ENCODE measurements at regions not wholly inside any gene's neighbourhood (a gene's known extent, or its start where the extent isn't known, plus 50 kb on each side); places are given as distances from the start of the nearest gene placed in this dataset.

DNA sequence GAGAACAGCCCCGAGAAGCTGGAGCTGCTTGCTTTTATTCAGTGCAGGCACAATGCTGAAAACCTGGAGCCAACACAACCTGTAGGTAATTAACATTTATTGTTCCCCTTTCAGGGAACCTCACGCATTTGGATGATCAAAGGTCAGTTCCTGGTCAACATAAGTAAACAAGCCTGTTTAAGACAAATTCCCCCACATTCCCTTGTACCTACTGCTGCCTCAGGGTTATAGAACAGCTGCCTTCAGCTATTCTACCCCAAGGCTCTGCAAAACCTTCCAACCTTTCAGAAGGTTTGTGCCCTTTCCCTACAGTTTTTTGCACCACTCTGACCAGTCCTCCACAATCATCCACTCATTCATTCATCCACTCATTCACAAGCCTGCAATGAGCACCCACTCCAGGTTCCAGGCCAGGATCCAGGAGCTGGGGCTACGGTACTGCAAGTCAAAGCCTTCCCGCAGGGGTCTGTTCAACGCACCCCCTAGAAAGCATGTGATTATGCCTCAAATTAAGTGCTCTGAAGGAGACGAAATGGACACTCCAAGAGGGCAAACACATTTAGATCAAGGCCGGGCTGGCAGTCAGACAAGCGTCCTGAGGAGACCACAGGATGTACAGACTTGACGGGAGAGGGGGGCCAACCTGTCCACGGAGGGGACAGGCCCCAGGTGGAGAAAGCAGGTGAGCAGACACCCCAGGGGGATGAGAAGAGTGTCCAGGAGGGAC lies 683.9 kb downstream of the MATN1 start:
- TF ChIP-seq GATA2 (IDR thresholded peaks at IDR 0.05; ENCODE audit: low read depth, low read length) (no peak), GATA3 (IDR thresholded peaks at IDR 0.05; ENCODE audit: low read depth, low read length) (no peak)

Data from SH-SY5Y (cell line).